ENCODE measurements at regions not wholly inside any gene's neighbourhood (a gene's known extent, or its start where the extent isn't known, plus 50 kb on each side); places are given as distances from the start of the nearest gene placed in this dataset.

DNA sequence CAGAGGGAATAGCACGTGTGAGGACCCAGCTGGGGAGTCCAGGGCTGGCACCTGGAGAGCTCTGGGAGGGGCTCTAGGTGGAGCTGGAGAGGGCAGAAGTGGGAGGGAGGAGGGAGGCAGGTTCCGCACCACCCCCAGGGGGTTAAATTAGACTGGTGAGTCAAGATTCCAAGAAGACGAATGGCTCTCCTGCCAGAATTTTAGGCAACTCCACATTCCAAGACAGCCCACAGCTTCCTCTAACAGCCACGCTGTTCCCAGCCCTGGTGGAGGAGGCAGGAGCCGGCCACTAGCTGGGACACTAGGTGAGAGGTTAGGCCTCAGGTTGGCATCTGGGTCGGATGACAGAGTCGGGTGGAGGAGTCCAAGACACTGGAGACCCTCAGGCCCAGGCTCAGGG is 60.2 kb downstream of the TFAP2C start:
- Histone ChIP-seq H3K4me1 (no peaks in the 10 kb centered on the region), H3K9me3 (no peaks in the 10 kb centered on the region), H3K27ac (no peak overlapping the region), H3K36me3 (no peaks in the 10 kb centered on the region), H3K4me3 (no peak overlapping the region), H3K27me3 (replicated peaks in 1 of 7) (peaks cover 0 to 47% (median 0%) of the 10 kb centered on the region in 7 donors)
- WGBS, 5 donors, result 39 to 54% (median 42%) methylated on average over 7 of the region's 7 CpGs
- TF ChIP-seq, protein P1, sequence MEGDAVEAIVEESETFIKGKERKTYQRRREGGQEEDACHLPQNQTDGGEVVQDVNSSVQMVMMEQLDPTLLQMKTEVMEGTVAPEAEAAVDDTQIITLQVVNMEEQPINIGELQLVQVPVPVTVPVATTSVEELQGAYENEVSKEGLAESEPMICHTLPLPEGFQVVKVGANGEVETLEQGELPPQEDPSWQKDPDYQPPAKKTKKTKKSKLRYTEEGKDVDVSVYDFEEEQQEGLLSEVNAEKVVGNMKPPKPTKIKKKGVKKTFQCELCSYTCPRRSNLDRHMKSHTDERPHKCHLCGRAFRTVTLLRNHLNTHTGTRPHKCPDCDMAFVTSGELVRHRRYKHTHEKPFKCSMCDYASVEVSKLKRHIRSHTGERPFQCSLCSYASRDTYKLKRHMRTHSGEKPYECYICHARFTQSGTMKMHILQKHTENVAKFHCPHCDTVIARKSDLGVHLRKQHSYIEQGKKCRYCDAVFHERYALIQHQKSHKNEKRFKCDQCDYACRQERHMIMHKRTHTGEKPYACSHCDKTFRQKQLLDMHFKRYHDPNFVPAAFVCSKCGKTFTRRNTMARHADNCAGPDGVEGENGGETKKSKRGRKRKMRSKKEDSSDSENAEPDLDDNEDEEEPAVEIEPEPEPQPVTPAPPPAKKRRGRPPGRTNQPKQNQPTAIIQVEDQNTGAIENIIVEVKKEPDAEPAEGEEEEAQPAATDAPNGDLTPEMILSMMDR (IDR thresholded peaks at IDR 0.05 in 8 of 11, conservative IDR thresholded peaks at IDR 0.05 in 3 of 11), result no peak
- TF ChIP-seq POLR2AphosphoS5 (IDR thresholded peaks at IDR 0.05) (no peak), POLR2A (IDR thresholded peaks at IDR 0.05) (no peak)
- DNase-seq, result no peak
- intact Hi-C loops (cut with DNase I; ENCODE audit: low total_unique reads), result no loop called here

DNA sequence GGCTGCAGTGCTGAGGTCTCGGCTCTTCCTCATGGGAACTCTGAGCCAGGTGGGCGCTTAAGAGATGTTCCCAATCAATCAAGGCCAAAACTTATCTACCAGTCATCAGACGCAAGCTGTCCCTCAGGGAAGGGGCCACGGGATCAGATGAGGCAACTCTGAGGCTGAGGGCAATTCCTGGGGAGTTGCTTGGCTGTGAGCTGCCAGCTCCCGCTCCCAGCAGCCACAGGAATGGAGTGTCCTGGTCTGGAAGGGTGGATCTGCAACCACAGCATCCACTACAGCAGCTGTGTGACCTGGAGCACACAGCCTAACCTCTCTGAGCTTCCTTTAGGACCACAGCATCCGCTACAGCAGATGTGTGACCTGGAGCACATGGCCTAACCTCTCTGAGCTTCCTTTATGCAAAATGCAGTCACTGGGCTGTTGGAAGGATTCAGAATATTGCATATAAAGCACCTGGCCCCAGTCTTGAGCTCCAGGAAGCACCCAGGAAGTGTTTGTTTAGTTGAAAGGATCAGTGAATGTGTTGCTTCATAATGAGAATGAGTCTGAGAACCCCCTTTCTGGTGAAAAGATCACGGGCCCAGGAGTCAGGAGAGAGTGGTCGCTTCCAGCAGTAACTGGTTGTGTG is 60.9 kb downstream of the TFAP2C start:
- Histone ChIP-seq H3K4me3 (no peak overlapping the region), H3K36me3 (no peaks in the 10 kb centered on the region), H3K9me3 (no peaks in the 10 kb centered on the region), H3K27ac (no peak overlapping the region), H3K4me1 (no peaks in the 10 kb centered on the region), H3K27me3 (replicated peaks in 1 of 7) (peaks cover 0 to 43% (median 0%) of the 10 kb centered on the region in 7 donors)
- DNase-seq, result no peak
- TF ChIP-seq POLR2A (IDR thresholded peaks at IDR 0.05) (no peak), POLR2AphosphoS5 (IDR thresholded peaks at IDR 0.05) (no peak)
- TF ChIP-seq, protein P1 (IDR thresholded peaks at IDR 0.05 in 8 of 11, conservative IDR thresholded peaks at IDR 0.05 in 3 of 11), result no peak
- WGBS, 5 donors, result 41 to 62% (median 54%) methylated on average over 3 to 8 of the region's 8 CpGs
- intact Hi-C loops (cut with DNase I; ENCODE audit: low total_unique reads), result no loop called here

DNA sequence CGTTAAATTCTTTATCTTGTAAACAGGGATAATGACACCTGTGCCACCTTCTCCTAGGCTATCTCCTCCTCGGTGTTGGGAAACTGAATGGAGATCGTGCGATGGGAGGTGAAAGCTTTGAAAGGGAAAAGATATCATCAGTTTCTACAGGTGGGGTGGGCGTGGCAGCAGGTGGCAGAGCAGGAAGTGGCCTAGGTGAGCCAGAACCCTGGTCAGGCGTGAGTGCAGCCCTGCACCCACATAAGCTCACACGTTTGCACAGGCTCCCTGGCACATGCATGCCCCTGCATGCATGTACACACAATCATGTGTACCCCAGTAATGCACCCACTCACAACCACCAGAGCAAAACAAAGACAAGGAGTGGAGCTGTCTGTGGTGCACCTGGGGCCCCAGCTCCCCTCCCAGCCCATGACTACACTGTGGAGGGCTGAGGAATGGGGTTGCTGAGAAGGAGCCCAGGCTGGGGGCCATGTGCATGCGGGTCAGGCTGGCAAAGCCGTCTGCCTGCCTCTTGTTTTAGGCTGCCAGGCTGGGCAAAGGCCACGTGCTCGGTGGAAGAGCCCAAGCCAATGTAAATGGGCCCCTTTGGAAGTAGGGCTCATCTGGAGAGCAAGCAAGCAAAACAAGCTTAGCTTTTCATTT is 61.5 kb downstream of the TFAP2C start:
- no peak for DNase-seq
- peaks cover 0 to 43% (median 0%) of the 10 kb centered on the region in 7 donors for H3K27me3 ChIP-seq (replicated peaks in 1 of 7)
- no peaks in the 10 kb centered on the region for H3K9me3 ChIP-seq
- WGBS, 5 donors, result 46 to 54% (median 51%) methylated on average over 9 to 11 of the region's 11 CpGs
- no peaks in the 10 kb centered on the region for H3K4me1 ChIP-seq
- H3K27ac ChIP-seq, result no peak overlapping the region
- TF ChIP-seq, protein P1 (IDR thresholded peaks at IDR 0.05 in 8 of 11, conservative IDR thresholded peaks at IDR 0.05 in 3 of 11), result no peak
- TF ChIP-seq POLR2A (IDR thresholded peaks at IDR 0.05) (no peak), POLR2AphosphoS5 (IDR thresholded peaks at IDR 0.05) (no peak)
- H3K36me3 ChIP-seq, result no peaks in the 10 kb centered on the region
- no peak overlapping the region for H3K4me3 ChIP-seq
- intact Hi-C loops (cut with DNase I; ENCODE audit: low total_unique reads), result no loop called here

DNA sequence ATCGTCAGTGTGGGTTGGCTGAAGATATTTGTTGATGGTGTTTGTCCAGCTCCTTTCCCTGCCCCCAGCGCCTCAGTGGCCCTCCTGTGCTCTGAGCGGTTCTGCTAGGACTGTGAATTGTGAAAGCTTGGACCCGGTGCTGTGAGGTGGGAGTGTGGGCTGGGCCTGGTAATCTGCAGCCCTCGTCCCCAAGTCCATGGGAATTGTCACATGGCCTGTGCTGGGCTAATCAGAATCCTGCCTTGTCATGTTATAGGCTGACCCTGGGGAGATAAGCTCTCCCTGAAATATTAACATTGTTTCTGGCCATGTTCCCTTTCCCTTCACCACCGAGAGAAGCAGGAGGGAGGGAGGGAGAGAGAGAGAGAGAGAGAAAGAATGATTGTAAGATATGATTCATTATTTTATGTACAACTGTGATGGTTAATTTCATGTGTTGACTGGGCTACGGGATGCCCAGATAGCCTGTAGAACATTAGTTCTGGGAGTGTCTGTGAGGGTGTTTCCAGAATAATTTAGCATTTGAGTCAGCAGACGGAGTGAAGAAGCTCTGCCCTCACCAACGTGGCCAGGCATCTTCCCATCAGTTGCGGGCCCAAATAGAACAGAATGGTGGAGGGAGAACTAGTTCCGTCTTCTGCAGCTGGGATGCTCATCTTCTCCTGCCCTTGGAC is 62.4 kb downstream of the TFAP2C start:
- no peak for TF ChIP-seq POLR2A (IDR thresholded peaks at IDR 0.05)
- TF ChIP-seq POLR2AphosphoS5 (IDR thresholded peaks at IDR 0.05), result no peak
- TF ChIP-seq, protein P1 (IDR thresholded peaks at IDR 0.05 in 8 of 11, conservative IDR thresholded peaks at IDR 0.05 in 3 of 11), result no peak
- Histone ChIP-seq H3K27ac (no peak overlapping the region), H3K4me3 (no peak overlapping the region), H3K4me1 (no peaks in the 10 kb centered on the region), H3K36me3 (no peaks in the 10 kb centered on the region), H3K9me3 (no peaks in the 10 kb centered on the region), H3K27me3 (replicated peaks in 1 of 7) (peaks cover 0 to 43% (median 0%) of the 10 kb centered on the region in 7 donors)
- 60 to 74% (median 65%) methylated on average over 10 to 11 of the region's 11 CpGs for WGBS, 5 donors
- intact Hi-C loops (cut with DNase I; ENCODE audit: low total_unique reads), result no loop called here
- DNase-seq, result no peak
